Panc1 (cell line): ENCODE measurements at regions not wholly inside any gene's neighbourhood (a gene's known extent, or its start where the extent isn't known, plus 50 kb on each side); places are given as distances from the start of the nearest gene placed in this dataset.

Source experiments
- ATAC-seq: fragments of 200-7000 bp; cut with Tn5 transposase; 2 replicates; pipeline ENCODE4 v1.9.1; 2020; ENCODE audit warnings: mild to moderate bottlenecking, moderate library complexity
- BruUV-seq: library from RNA; stranded (reverse); fragments of 400-500 nt; replicated peaks from 2 replicates; lab custom pipeline; 2021; lab: Mats Ljungman, UMichigan
- CTCF ChIA-PET: fragments of 300-600 bp; sonication (Branson Sonifier 250); formaldehyde crosslinking; loops from one replicate; lab custom pipeline; 2022; ENCODE audit warnings: antibody characterized with exemption; lab: Charles Lee
- POLR2A ChIA-PET: fragments of 300-600 bp; sonication (Branson Sonifier 250); formaldehyde crosslinking; loops from one replicate; lab custom pipeline; 2022; ENCODE audit warnings: antibody characterized with exemption; lab: Charles Lee
- DNase-seq: peaks from one replicate; pipeline ENCODE4 v3.0.0-alpha.2; 2010; ENCODE audit warnings: low read depth, low spot score
- H3K27ac ChIP-seq: 2 replicates; pipeline ENCODE4 v1.5.1; 2011; ENCODE audit warnings: mild to moderate bottlenecking, low read length, inconsistent platforms
- H3K27me3 ChIP-seq: fragments of 200-500 bp; sonication (Bioruptor generic); 2 replicates; pipeline ENCODE4 v1.6.0; 2014; ENCODE audit warnings: low read length, inconsistent platforms; ENCODE audit not compliant: control insufficient read depth, insufficient read depth
- H3K36me3 ChIP-seq: fragments of 200-500 bp; sonication (Bioruptor generic); 2 replicates; pipeline ENCODE4 v1.5.1; 2014; ENCODE audit warnings: inconsistent platforms, mild to moderate bottlenecking, low read length, moderate library complexity; ENCODE audit not compliant: control insufficient read depth, insufficient read depth
- H3K4me1 ChIP-seq: 2 replicates; pipeline ENCODE4 v1.5.1; 2011; ENCODE audit warnings: inconsistent platforms, mild to moderate bottlenecking, low read length, moderate library complexity; ENCODE audit not compliant: control insufficient read depth, insufficient read depth
- H3K4me3 ChIP-seq, 2 experiments: 2 replicates each; pipeline ENCODE4 v1.5.1; 2011 to 2012; ENCODE audit warnings: low read depth in 2 of 2, low read length in 2 of 2, mild to moderate bottlenecking in 2 of 2, inconsistent platforms in 1 of 2, moderate library complexity in 1 of 2
- H3K9me3 ChIP-seq: fragments of 200-500 bp; sonication (Bioruptor generic); 2 replicates; pipeline ENCODE4 v1.5.1; 2014; ENCODE audit warnings: low read depth, mild to moderate bottlenecking, inconsistent platforms, low read length, moderate library complexity; ENCODE audit not compliant: control insufficient read depth, insufficient read depth
- CTCF ChIP-seq: fragments of 450-650 bp; IDR thresholded peaks from 2 replicates; pipeline ENCODE4 v1.5.1; 2017; ENCODE audit warnings: mild to moderate bottlenecking
- POLR2AphosphoS5 ChIP-seq: IDR thresholded peaks from 2 replicates; pipeline ENCODE4 v1.6.1; 2012; ENCODE audit warnings: mild to moderate bottlenecking, low read depth, low read length, moderate library complexity
- REST ChIP-seq, 2 experiments: IDR thresholded peaks; 2 replicates each; pipeline ENCODE4 v1.6.1; 2011 to 2012; ENCODE audit warnings: low read depth in 2 of 2, control low read depth in 1 of 2, low read length in 1 of 2, mild to moderate bottlenecking in 1 of 2, moderate library complexity in 1 of 2; ENCODE audit not compliant: insufficient read depth in 1 of 2
- SIN3A ChIP-seq: IDR thresholded peaks from 2 replicates; pipeline ENCODE4 v1.6.1; 2012; ENCODE audit warnings: low read depth, mild to moderate bottlenecking, low read length, moderate library complexity, borderline replicate concordance; ENCODE audit not compliant: insufficient read depth
- TCF7L2 ChIP-seq: IDR thresholded peaks from 2 replicates; pipeline ENCODE4 v1.6.1; 2011; ENCODE audit warnings: mild to moderate bottlenecking, low read depth, low read length, inconsistent platforms
- in situ Hi-C: cut with HindIII; loops from 2 replicates; pipeline ENCODE4 v1.10.0; 2016; ENCODE audit warnings: low sequenced_read_pairs, low pct_unique_long_range_greater_than_20kb
- intact Hi-C: fragments of 100-400 bp; cut with micrococcal nuclease; formaldehyde crosslinking; loops from one replicate; pipeline ENCODE4 v1.10.0; 2022; ENCODE audit not compliant: unreplicated experiment

DNA sequence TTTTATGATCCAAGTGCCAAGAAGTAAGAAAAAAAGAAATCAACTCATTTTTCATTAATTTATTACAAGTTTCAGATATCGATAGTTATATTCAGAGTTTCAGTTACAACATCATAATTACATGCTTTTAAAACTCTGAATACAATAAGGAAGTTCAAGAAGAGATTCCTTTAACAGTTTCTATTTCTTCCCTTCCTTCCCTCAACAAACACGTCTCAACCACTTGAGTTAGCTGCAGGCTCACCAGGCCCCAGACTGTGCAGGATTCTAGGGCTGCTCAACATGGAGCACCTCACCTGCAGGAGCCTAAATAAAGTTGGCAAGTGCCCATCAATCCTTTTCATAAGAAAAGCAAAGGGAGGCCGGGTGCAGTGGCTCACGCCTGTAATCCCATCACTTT lies 79.2 kb upstream of the FNDC3B start:
- intact Hi-C loops = no loop called here
- ATAC-seq (no peak), DNase-seq (no peak)
- H3K9me3 ChIP-seq = no peaks in the 10 kb centered on the region
- H3K27ac ChIP-seq = no peak overlapping the region
- CTCF ChIA-PET = no interaction called here
- no TSS peak for BruUV-seq
- no peak overlapping the region for H3K4me3 ChIP-seq
- no peaks in the 10 kb centered on the region for H3K4me1 ChIP-seq
- TF ChIP-seq POLR2AphosphoS5 = no peak
- no peak for TF ChIP-seq SIN3A
- no peak for TF ChIP-seq REST (IDR thresholded peaks at IDR 0.05; ENCODE audit: insufficient read depth in 1 of 2, low read depth in 2 of 2, low read length in 1 of 2)
- no peak for TF ChIP-seq TCF7L2
- TF ChIP-seq CTCF = no peak
- no peaks in the 10 kb centered on the region for H3K36me3 ChIP-seq
- POLR2A ChIA-PET = no interaction called here
- H3K27me3 ChIP-seq = no peaks in the 10 kb centered on the region
- in situ Hi-C loops = no loop called here

- no peaks in the 10 kb centered on the region for H3K36me3 ChIP-seq
- in situ Hi-C loops = no loop called here
- TF ChIP-seq TCF7L2 = no peak
- no peak for TF ChIP-seq REST (IDR thresholded peaks at IDR 0.05; ENCODE audit: insufficient read depth in 1 of 2, low read depth in 2 of 2, low read length in 1 of 2)
- no peak for TF ChIP-seq CTCF
- no peak for TF ChIP-seq POLR2AphosphoS5
- no peak for TF ChIP-seq SIN3A
- DNase-seq = no peak
- H3K27ac ChIP-seq = no peak overlapping the region
- H3K9me3 ChIP-seq = no peaks in the 10 kb centered on the region
- no peaks in the 10 kb centered on the region for H3K27me3 ChIP-seq
- peaks cover 5% of the 10 kb centered on the region for H3K4me1 ChIP-seq
- ChIA-PET CTCF (no interaction called here), POLR2A (no interaction called here)
- ATAC-seq = no peak
- no peak overlapping the region for H3K4me3 ChIP-seq
- no TSS peak for BruUV-seq
- intact Hi-C loops = no loop called here
Measured at GRCh38 chr3:171962137-171962720, 77.1 kb upstream of the FNDC3B start.
